Endothelial cell of umbilical vein (primary cell): ENCODE measurements at regions not wholly inside any gene's neighbourhood (a gene's known extent, or its start where the extent isn't known, plus 50 kb on each side); places are given as distances from the start of the nearest gene placed in this dataset.

ENCODE experiments used
- CTCF ChIP-seq, 2 donors: IDR thresholded peaks; 1 replicate in 1 of 2; 2 replicates in 1 of 2; pipeline ENCODE4 v1.5.1; 2011; ENCODE audit warnings: low read length in 2 of 2, mild to moderate bottlenecking in 2 of 2, moderate library complexity in 2 of 2, control low read depth in 1 of 2, inconsistent platforms in 1 of 2, low read depth in 1 of 2; ENCODE audit not compliant: insufficient read depth in 1 of 2; ENCODE audit errors: extremely low read depth in 1 of 2
- POLR2A ChIP-seq: IDR thresholded peaks from 2 replicates; pipeline ENCODE4 v1.6.1; 2012; ENCODE audit warnings: low read depth, mild to moderate bottlenecking, control low read depth, low read length

GRCh38 chr7:108659867-108660266 is 90.2 kb downstream of the DNAJB9 start:
- TF ChIP-seq CTCF (IDR thresholded peaks at IDR 0.05; ENCODE audit: extremely low read depth in 1 of 2, insufficient read depth in 1 of 2, low read depth in 1 of 2, low read length in 2 of 2): no peak
- TF ChIP-seq POLR2A: no peak
